ENCODE measurements at regions not wholly inside any gene's neighbourhood (a gene's known extent, or its start where the extent isn't known, plus 50 kb on each side); places are given as distances from the start of the nearest gene placed in this dataset.

DNA sequence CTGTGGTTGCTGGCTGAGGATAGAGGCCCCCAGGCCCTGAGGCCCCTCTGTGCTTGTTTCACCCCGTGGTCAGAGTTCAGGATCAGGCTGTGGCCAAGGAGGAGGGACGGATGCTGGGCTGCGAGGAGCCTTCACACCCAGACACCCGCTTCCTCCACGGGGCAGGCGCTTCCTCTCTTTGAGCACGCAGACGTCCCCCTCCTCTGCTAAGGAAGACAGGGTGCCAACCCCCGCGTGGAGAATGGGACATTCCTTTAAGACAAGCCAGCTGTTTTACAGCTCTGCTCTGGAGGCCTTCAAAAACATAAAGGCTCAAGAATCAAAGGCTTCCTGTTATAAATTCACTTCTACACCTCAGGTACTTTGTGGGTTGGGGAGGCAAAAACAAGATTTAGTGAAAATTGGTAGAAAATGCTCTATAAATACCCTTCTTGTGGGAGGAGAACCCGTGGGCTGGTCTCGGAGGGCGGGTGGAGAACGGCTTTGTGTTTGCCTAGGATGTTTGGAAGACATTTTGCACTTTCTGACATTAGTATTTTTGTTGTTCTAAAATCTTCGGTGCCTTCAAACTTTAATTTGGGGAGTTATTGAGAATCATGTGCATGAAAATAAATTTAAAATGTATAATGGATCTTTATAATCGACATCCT, 60.8 kb upstream of the FOXF1 start:
- Histone ChIP-seq H3K79me2 (ENCODE audit: control insufficient read depth, insufficient read depth, low read length) (no peaks in the 10 kb centered on the region), H3K9me3 (ENCODE audit: control insufficient read depth, low read depth, low read length) (no peaks in the 10 kb centered on the region), H3K27me3 (ENCODE audit: control insufficient read depth, extremely low read depth, insufficient read depth, low read length) (no peaks in the 10 kb centered on the region), H3K9me1 (ENCODE audit: control insufficient read depth, extremely low read depth, insufficient read depth, low read length) (no peaks in the 10 kb centered on the region), H3K9ac (ENCODE audit: control insufficient read depth, extremely low read depth, insufficient read depth, low read length) (no peak overlapping the region), H3K4me3 (ENCODE audit: control insufficient read depth in 2 of 3, extremely low read depth in 1 of 3, insufficient read depth in 2 of 3, low read depth in 1 of 3, low read length in 3 of 3) (no peak overlapping the region), H3K4me1 (ENCODE audit: control insufficient read depth, extremely low read depth, insufficient read depth, low read length) (no peaks in the 10 kb centered on the region), H3K27ac (ENCODE audit: control insufficient read depth, insufficient read depth, low read length) (no peak overlapping the region), H3K36me3 (ENCODE audit: control insufficient read depth in 2 of 2, extremely low read depth in 1 of 2, insufficient read depth in 2 of 2, low read length in 2 of 2) (no peaks in the 10 kb centered on the region), H2AFZ (ENCODE audit: control insufficient read depth, low read length) (no peak overlapping the region), H3K4me2 (ENCODE audit: control insufficient read depth, extremely low read depth, insufficient read depth, low read depth, low read length) (no peak overlapping the region), H4K20me1 (ENCODE audit: control insufficient read depth, extremely low read depth, insufficient read depth, low read length) (no peaks in the 10 kb centered on the region)
- TF ChIP-seq, protein P1, sequence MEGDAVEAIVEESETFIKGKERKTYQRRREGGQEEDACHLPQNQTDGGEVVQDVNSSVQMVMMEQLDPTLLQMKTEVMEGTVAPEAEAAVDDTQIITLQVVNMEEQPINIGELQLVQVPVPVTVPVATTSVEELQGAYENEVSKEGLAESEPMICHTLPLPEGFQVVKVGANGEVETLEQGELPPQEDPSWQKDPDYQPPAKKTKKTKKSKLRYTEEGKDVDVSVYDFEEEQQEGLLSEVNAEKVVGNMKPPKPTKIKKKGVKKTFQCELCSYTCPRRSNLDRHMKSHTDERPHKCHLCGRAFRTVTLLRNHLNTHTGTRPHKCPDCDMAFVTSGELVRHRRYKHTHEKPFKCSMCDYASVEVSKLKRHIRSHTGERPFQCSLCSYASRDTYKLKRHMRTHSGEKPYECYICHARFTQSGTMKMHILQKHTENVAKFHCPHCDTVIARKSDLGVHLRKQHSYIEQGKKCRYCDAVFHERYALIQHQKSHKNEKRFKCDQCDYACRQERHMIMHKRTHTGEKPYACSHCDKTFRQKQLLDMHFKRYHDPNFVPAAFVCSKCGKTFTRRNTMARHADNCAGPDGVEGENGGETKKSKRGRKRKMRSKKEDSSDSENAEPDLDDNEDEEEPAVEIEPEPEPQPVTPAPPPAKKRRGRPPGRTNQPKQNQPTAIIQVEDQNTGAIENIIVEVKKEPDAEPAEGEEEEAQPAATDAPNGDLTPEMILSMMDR (optimal IDR thresholded peaks at IDR 0.05 in 1 of 3, IDR thresholded peaks at IDR 0.05 in 1 of 3, conservative IDR thresholded peaks at IDR 0.05 in 1 of 3; ENCODE audit: extremely low read depth in 1 of 3, insufficient read depth in 2 of 3, low read length in 3 of 3), result no peak
- no peak for TF ChIP-seq EZH2 (IDR thresholded peaks at IDR 0.05; ENCODE audit: low read length)
- FAIRE-seq, result no peak
- DNase-seq (ENCODE audit: low read depth, low spot score), result no peak
- dilution Hi-C loops (cut with MboI; ENCODE audit: extremely low pct_ligation_motif_present, low sequenced_read_pairs), result no loop called here

DNA sequence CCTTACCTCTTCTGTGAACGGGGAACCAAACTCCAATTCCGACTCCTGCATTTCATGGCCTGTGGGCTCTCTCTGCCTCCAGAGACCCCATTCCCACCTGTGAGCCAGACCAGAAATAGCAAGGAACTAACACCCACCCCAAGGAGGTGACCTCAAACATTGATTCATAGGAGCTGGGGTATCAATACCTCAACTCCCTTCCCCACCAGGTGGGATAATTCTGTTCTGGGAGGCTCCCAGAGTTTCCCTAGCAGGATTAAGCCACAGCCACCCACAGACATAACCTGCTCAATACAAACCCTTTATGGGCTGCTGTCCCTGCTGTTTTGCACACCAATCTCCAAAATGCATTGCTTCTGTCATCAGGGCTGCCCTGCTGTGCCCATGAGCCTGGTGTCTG, 59.6 kb upstream of the FOXF1 start:
- Histone ChIP-seq H3K9ac (ENCODE audit: control insufficient read depth, extremely low read depth, insufficient read depth, low read length) (no peak overlapping the region), H3K79me2 (ENCODE audit: control insufficient read depth, insufficient read depth, low read length) (no peaks in the 10 kb centered on the region), H3K4me1 (ENCODE audit: control insufficient read depth, extremely low read depth, insufficient read depth, low read length) (no peaks in the 10 kb centered on the region), H3K4me3 (ENCODE audit: control insufficient read depth in 2 of 3, extremely low read depth in 1 of 3, insufficient read depth in 2 of 3, low read depth in 1 of 3, low read length in 3 of 3) (no peak overlapping the region), H2AFZ (ENCODE audit: control insufficient read depth, low read length) (no peak overlapping the region), H3K9me3 (ENCODE audit: control insufficient read depth, low read depth, low read length) (no peaks in the 10 kb centered on the region), H3K27ac (ENCODE audit: control insufficient read depth, insufficient read depth, low read length) (no peak overlapping the region), H3K36me3 (ENCODE audit: control insufficient read depth in 2 of 2, extremely low read depth in 1 of 2, insufficient read depth in 2 of 2, low read length in 2 of 2) (no peaks in the 10 kb centered on the region), H3K27me3 (ENCODE audit: control insufficient read depth, extremely low read depth, insufficient read depth, low read length) (no peaks in the 10 kb centered on the region), H3K4me2 (ENCODE audit: control insufficient read depth, extremely low read depth, insufficient read depth, low read depth, low read length) (no peak overlapping the region), H3K9me1 (ENCODE audit: control insufficient read depth, extremely low read depth, insufficient read depth, low read length) (no peaks in the 10 kb centered on the region), H4K20me1 (ENCODE audit: control insufficient read depth, extremely low read depth, insufficient read depth, low read length) (no peaks in the 10 kb centered on the region)
- DNase-seq (ENCODE audit: low read depth, low spot score), result no peak
- dilution Hi-C loops (cut with MboI; ENCODE audit: extremely low pct_ligation_motif_present, low sequenced_read_pairs), result no loop called here
- FAIRE-seq, result no peak
- TF ChIP-seq, protein P1 (optimal IDR thresholded peaks at IDR 0.05 in 1 of 3, IDR thresholded peaks at IDR 0.05 in 1 of 3, conservative IDR thresholded peaks at IDR 0.05 in 1 of 3; ENCODE audit: extremely low read depth in 1 of 3, insufficient read depth in 2 of 3, low read length in 3 of 3), result no peak
- TF ChIP-seq EZH2 (IDR thresholded peaks at IDR 0.05; ENCODE audit: low read length), result no peak

Data from keratinocyte (primary cell).